NT2/D1 (cell line): ENCODE measurements at regions not wholly inside any gene's neighbourhood (a gene's known extent, or its start where the extent isn't known, plus 50 kb on each side); places are given as distances from the start of the nearest gene placed in this dataset.
"Not testable (repeated sequence)": the region's sequence is repeated elsewhere in the genome, so short reads cannot be mapped to it uniquely, and the experiment has no call there.

Experiments
- DNase-seq: peaks from one replicate; pipeline ENCODE4 v3.0.0-alpha.2; 2011; ENCODE audit warnings: low read depth, low spot score
- H3K27me3 ChIP-seq: 2 replicates; pipeline ENCODE4 v1.6.0; 2011; ENCODE audit warnings: mild to moderate bottlenecking; ENCODE audit not compliant: insufficient read length, insufficient read depth
- H3K36me3 ChIP-seq: 2 replicates; pipeline ENCODE4 v1.6.1; 2011; ENCODE audit warnings: mild to moderate bottlenecking, low read length, mixed read lengths; ENCODE audit not compliant: insufficient read depth, insufficient read length
- H3K4me1 ChIP-seq: 2 replicates; pipeline ENCODE4 v1.5.1; 2011; ENCODE audit not compliant: insufficient read depth, insufficient read length
- H3K4me3 ChIP-seq: 2 replicates; pipeline ENCODE4 v1.5.1; 2011; ENCODE audit warnings: low read depth; ENCODE audit not compliant: insufficient read length
- H3K9ac ChIP-seq: 2 replicates; pipeline ENCODE4 v1.6.0; 2011; ENCODE audit warnings: low read depth; ENCODE audit not compliant: insufficient read length
- H3K9me3 ChIP-seq: 2 replicates; pipeline ENCODE4 v1.5.1; 2011; ENCODE audit warnings: mild to moderate bottlenecking, low read length; ENCODE audit not compliant: insufficient read depth
- SUZ12 ChIP-seq: IDR thresholded peaks from 2 replicates; pipeline ENCODE4 v1.6.1; 2011; ENCODE audit not compliant: insufficient read length, insufficient read depth; ENCODE audit errors: extremely low read depth
- YY1 ChIP-seq: IDR thresholded peaks from 2 replicates; pipeline ENCODE4 v1.6.1; 2011; ENCODE audit not compliant: insufficient read length, insufficient read depth
- ZNF274 ChIP-seq: IDR thresholded peaks from 2 replicates; pipeline ENCODE4 v1.6.1; 2011; ENCODE audit warnings: mild to moderate bottlenecking, low read depth, low read length

DNA sequence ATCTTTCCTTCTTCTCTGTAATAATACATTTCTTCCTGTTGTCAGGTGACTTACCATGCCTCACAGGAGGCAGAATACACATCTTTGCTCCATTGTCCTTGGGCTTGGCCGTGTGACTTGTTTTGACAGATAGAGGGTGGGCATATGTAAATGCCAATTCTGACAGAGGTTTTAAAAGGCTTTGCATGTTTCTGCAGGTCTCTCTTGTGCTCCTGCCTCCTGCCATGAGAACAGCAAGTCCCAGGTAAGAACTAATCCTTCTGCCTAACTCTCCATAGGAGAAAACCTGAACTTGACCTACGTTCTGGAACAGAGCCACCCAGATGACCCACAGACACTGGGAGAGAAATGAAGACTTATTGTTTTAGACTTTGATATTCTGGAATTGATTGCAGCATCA, 88.7 kb upstream of the TNFSF11 start:
- H3K4me3 ChIP-seq: no peak overlapping the region
- no peak for TF ChIP-seq ZNF274
- no peak for TF ChIP-seq YY1
- no peak for TF ChIP-seq SUZ12
- no peaks in the 10 kb centered on the region for H3K27me3 ChIP-seq

DNA sequence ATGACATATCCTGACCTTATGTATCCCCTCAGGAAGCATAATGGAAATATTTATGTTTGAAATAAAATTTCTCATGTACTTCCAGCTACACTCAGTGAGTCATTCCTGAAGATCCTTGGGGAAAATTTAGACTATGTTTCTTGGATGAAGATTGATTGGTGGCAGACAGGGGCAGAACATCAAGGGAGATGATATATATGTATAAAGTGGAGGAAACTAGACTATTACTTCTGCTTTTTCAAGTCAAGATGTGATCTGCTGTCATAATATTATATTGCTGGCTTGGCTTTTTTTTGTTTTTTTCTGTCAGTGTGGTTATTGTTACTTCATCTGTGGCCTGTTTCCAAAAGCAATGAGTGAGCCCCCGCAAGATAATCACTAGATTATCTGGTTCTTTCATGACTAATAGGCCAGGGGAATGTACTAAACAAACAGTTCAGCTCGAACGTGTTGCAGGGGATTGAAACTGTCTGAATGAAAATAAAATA, 87.2 kb upstream of the TNFSF11 start:
- TF ChIP-seq ZNF274 (no peak), SUZ12 (no peak), YY1 (no peak)
- Histone ChIP-seq H3K9ac (no peak overlapping the region), H3K4me3 (no peak overlapping the region), H3K9me3 (no peaks in the 10 kb centered on the region), H3K27me3 (no peaks in the 10 kb centered on the region), H3K4me1 (no peaks in the 10 kb centered on the region), H3K36me3 (no peaks in the 10 kb centered on the region)
- DNase-seq: no peak

More for the DNA sequence above, 88.7 kb upstream of the TNFSF11 start:
- no peaks in the 10 kb centered on the region for H3K9me3 ChIP-seq
- no peak for DNase-seq
- no peaks in the 10 kb centered on the region for H3K4me1 ChIP-seq
- no peak overlapping the region for H3K9ac ChIP-seq
- no peaks in the 10 kb centered on the region for H3K36me3 ChIP-seq

DNA sequence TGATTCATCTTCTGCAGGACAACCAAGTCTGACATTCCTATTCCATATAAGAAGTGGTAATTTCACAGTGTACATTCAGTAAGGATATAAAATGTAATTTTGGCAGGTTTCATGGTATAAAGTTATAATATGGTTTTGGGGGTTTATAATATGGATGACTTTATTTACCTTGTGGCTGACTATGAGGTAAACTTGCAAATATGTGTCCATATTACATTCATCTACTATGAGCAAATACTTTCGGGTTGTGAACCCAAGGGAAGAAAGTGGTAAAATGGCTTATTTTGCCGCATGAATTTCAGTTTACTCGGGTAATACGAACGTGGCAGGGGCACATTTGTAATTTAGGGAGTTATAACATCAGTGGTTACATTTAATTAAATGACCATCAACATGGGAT, 86.7 kb upstream of the TNFSF11 start:
- no peak for DNase-seq
- Histone ChIP-seq H3K4me3 (no peak overlapping the region), H3K9me3 (no peaks in the 10 kb centered on the region), H3K4me1 (no peaks in the 10 kb centered on the region), H3K36me3 (no peaks in the 10 kb centered on the region), H3K27me3 (no peaks in the 10 kb centered on the region), H3K9ac (no peak overlapping the region)
- TF ChIP-seq SUZ12 (no peak), YY1 (no peak), ZNF274 (no peak)

DNA sequence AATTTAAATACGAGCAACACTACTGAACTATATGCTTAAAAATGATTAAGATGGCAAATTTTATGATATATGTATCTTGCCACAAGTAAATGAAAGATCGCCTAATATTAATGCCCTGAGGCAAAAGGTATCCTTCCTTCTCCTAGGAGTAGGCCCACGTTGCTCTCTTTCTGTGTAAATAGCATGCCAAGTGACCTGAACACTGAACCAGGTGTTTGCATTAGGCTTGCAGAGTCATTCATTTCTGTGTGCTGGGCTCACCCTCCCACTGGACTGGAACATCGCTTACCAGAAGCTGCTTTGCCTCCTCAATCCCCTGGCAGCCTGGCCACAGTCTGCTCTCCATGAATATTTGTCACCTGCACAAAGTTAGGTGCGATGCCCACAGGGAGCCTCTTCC, 83.3 kb upstream of the TNFSF11 start:
- TF ChIP-seq ZNF274: no peak
- TF ChIP-seq SUZ12: no peak
- TF ChIP-seq YY1: no peak
- no peaks in the 10 kb centered on the region for H3K9me3 ChIP-seq
- no peak for DNase-seq
- H3K27me3 ChIP-seq: no peaks in the 10 kb centered on the region
- no peaks in the 10 kb centered on the region for H3K36me3 ChIP-seq
- no peak overlapping the region for H3K4me3 ChIP-seq
- H3K4me1 ChIP-seq: no peaks in the 10 kb centered on the region
- no peak overlapping the region for H3K9ac ChIP-seq

DNA sequence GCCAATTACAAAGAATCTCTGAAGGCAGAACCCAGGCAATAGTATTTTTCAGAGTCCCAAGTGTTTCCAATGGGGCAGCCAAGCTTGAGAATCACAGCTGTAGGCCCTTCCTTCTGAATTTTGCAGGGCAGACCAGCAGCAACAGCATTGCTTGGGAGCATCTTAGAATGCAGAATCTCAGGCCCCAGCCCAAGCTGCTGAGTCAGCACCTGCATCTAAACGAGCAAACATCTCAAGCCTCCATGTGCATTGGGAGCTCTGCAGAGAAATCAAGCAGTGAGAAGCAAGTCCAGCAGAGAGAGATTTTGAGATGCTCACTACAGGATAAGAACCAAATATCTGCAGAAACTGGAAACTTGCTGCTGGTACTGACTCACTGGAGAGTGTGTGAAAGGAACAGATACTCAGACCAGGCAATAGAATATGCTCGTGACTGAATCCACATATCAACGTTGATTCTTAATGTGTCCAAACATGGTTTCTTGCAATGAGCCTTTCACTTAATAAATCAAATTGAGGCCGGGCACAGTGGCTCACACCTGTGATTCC, 81.5 kb upstream of the TNFSF11 start:
- Histone ChIP-seq H3K36me3 (no peaks in the 10 kb centered on the region), H3K9ac (no peak overlapping the region), H3K27me3 (no peaks in the 10 kb centered on the region), H3K4me1 (no peaks in the 10 kb centered on the region), H3K9me3 (no peaks in the 10 kb centered on the region), H3K4me3 (no peak overlapping the region)
- TF ChIP-seq SUZ12: no peak
- TF ChIP-seq YY1: no peak
- no peak for TF ChIP-seq ZNF274
- no peak for DNase-seq

DNA sequence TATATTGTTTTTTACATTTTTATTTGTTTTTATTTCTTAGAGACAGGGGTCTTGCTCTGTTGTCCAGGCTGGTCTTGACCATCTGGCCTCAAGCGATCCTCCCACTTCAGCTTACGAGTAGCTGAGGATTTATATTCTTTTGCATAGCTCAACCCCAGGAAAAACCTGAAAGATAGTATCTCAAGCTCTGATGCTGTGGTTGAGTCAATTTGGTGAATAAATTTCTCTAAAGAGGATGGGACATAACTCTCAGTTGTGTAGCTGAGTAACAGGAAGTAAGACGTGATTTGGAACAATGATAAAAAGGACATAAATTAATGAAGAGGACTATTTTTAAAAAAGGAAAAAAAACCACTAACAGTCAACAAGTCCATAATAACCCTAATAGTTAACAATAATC, 79.8 kb upstream of the TNFSF11 start:
- Histone ChIP-seq H3K4me1 (no peaks in the 10 kb centered on the region), H3K36me3 (no peaks in the 10 kb centered on the region), H3K9me3 (no peaks in the 10 kb centered on the region), H3K4me3 (no peak overlapping the region), H3K9ac (no peak overlapping the region), H3K27me3 (no peaks in the 10 kb centered on the region)
- no peak for DNase-seq
- TF ChIP-seq YY1: no peak

DNA sequence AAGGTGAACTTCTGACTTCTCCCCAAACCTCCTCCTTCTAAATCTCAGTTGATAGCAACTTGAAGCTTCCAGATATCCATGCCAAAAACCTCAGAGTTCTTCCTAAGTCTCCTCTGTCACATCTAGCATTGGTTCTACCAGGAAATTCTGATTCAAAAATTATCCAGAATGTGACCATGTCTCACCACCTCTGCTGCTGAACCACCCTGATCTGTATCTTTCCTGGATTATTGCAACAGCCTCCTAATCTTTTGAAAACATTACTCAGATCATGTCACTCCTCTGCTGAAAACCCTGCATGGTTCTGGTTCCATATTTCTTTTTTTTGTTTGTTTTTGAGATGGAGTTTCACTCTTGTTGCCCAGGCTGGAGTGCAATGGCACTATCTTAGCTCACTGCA, 78.7 kb upstream of the TNFSF11 start:
- no peak overlapping the region for H3K9ac ChIP-seq
- no peak overlapping the region for H3K4me3 ChIP-seq
- DNase-seq: no peak
- no peaks in the 10 kb centered on the region for H3K27me3 ChIP-seq
- no peaks in the 10 kb centered on the region for H3K36me3 ChIP-seq
- TF ChIP-seq ZNF274 (no peak), YY1 (no peak), SUZ12 (no peak)
- no peaks in the 10 kb centered on the region for H3K9me3 ChIP-seq
- no peaks in the 10 kb centered on the region for H3K4me1 ChIP-seq

DNA sequence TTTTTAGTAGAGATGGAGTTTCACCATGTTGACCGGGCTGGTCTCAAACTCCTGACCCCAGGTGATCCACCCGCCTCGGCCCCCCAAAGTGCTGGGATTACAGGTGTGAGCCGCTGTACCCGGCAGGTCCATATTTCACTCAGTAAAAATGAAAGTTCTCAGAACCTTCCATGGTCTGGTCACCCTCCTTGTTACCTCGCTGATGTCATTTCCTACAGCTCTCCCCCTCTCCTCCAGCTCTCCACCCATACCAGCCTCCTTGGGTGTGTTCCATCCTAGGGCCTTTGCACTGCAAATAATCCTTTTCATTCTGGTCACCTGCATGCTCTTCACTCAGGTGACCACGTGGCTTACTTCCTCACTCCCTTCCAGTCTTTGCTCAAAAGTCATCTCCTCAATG, 78.2 kb upstream of the TNFSF11 start:
- no peaks in the 10 kb centered on the region for H3K27me3 ChIP-seq
- no peaks in the 10 kb centered on the region for H3K9me3 ChIP-seq
- no peak overlapping the region for H3K4me3 ChIP-seq
- H3K9ac ChIP-seq: no peak overlapping the region
- H3K4me1 ChIP-seq: no peaks in the 10 kb centered on the region
- TF ChIP-seq ZNF274: no peak
- TF ChIP-seq SUZ12: no peak
- no peak for TF ChIP-seq YY1
- no peak for DNase-seq
- H3K36me3 ChIP-seq: no peaks in the 10 kb centered on the region

DNA sequence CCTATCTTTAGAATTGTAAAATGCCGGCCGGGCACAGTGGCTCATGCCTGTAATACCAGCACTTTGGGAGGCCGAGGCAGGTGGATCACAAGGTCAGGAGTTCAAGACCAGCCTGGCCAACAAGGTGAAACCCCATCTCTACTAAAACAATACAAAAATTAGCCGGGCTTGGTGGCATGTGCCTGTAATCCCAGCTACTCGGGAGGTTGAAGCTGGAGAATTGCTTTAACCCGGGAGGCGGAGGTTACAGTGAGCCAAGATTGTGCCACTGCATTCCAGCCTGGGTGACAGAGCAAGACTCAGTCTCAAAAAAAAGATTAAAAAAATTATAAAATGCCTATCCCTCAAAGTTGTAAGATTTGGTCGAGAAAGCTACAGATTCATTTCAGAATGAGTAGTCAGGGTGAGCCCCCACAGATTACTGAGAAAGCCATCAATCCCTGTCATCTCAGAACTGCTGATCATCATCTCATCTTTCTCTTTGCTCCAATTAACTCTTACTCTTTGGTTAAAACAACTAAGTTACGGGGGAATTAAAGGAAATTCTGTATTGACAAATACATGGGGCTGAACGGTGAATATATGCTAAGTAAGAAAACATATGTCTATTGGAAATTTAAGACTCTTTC, 76.9 kb upstream of the TNFSF11 start:
- DNase-seq, H3K36me3 ChIP-seq, H3K27me3 ChIP-seq, H3K4me1 ChIP-seq, H3K9ac ChIP-seq, H3K4me3 ChIP-seq, H3K9me3 ChIP-seq: not testable (repeated sequence)
